UCSD-AML1 (cell line): ENCODE measurements at regions not wholly inside any gene's neighbourhood (a gene's known extent, or its start where the extent isn't known, plus 50 kb on each side); places are given as distances from the start of the nearest gene placed in this dataset.

Experiments used
- DNase-seq: peaks from one replicate; lab custom pipeline; 2025; ENCODE audit not compliant: unreplicated experiment; lab: John Stamatoyannopoulos, UW

- no peak for DNase-seq
Measured at GRCh38 chr2:236712961-236713673, 143.5 kb downstream of the ACKR3 start.

GRCh38 chr2:236714080-236714479 lies 144.5 kb downstream of the ACKR3 start:
- DNase-seq, result no peak

GRCh38 chr2:236715077-236715476 lies 145.5 kb downstream of the ACKR3 start:
- DNase-seq, result peak; percentile 28

GRCh38 chr2:236715491-236715961 lies 145.9 kb downstream of the ACKR3 start:
- DNase-seq, result no peak

- no peak for DNase-seq
Measured at GRCh38 chr2:236717120-236717519, 147.5 kb downstream of the ACKR3 start.

GRCh38 chr2:236717729-236718128 lies 148.1 kb downstream of the ACKR3 start:
- DNase-seq, result no peak

- DNase-seq, result no peak
Measured at GRCh38 chr2:236718207-236718992, 148.8 kb downstream of the ACKR3 start.

- DNase-seq, result no peak
Measured at GRCh38 chr2:236719192-236719635, 149.6 kb downstream of the ACKR3 start.

- no peak for DNase-seq
Measured at GRCh38 chr2:236720974-236721540, 151.4 kb downstream of the ACKR3 start.

- DNase-seq, result no peak
Measured at GRCh38 chr2:236724200-236724599, 154.6 kb downstream of the ACKR3 start.

GRCh38 chr2:236726701-236727450 lies 157.3 kb downstream of the ACKR3 start:
- DNase-seq, result no peak

GRCh38 chr2:236728916-236729670 lies 159.5 kb downstream of the ACKR3 start:
- no peak for DNase-seq

- DNase-seq, result no peak
Measured at GRCh38 chr2:236730393-236730792, 160.8 kb downstream of the ACKR3 start.

- no peak for DNase-seq
Measured at GRCh38 chr2:236731767-236732580, 162.3 kb downstream of the ACKR3 start.

- no peak for DNase-seq
Measured at GRCh38 chr2:236733156-236733555, 163.5 kb downstream of the ACKR3 start.

GRCh38 chr2:236735825-236736238 lies 166.2 kb downstream of the ACKR3 start:
- no peak for DNase-seq

GRCh38 chr2:236738030-236738429 lies 168.4 kb downstream of the ACKR3 start:
- no peak for DNase-seq

GRCh38 chr2:236738896-236739295 lies 169.3 kb downstream of the ACKR3 start:
- DNase-seq, result no peak

- no peak for DNase-seq
Measured at GRCh38 chr2:236739663-236740062, 170.0 kb downstream of the ACKR3 start.

- no peak for DNase-seq
Measured at GRCh38 chr2:236740506-236740905, 170.9 kb downstream of the ACKR3 start.
